H1 (cell line): ENCODE measurements at regions not wholly inside any gene's neighbourhood (a gene's known extent, or its start where the extent isn't known, plus 50 kb on each side); places are given as distances from the start of the nearest gene placed in this dataset.

Experiments
- SIX5 ChIP-seq: IDR thresholded peaks from 2 replicates; pipeline ENCODE4 v1.6.1; 2011; ENCODE audit warnings: mild to moderate bottlenecking, low read depth, low read length
- TCF12 ChIP-seq: IDR thresholded peaks from 2 replicates; pipeline ENCODE4 v1.6.1; 2011; ENCODE audit warnings: low read depth, mild to moderate bottlenecking, low read length
- TF ChIP-seq, protein P1 (sequence below), 3 experiments: IDR thresholded peaks; 1 replicate in 2 of 3; 2 replicates in 1 of 3; pipeline versions ENCODE4 v1.5.1 to v1.6.1; 2011; ENCODE audit warnings: low read length in 3 of 3, mild to moderate bottlenecking in 3 of 3, inconsistent platforms in 2 of 3, low read depth in 1 of 3, moderate library complexity in 1 of 3; ENCODE audit not compliant: insufficient read depth in 1 of 3; ENCODE audit errors: control extremely low read depth in 1 of 3

DNA sequence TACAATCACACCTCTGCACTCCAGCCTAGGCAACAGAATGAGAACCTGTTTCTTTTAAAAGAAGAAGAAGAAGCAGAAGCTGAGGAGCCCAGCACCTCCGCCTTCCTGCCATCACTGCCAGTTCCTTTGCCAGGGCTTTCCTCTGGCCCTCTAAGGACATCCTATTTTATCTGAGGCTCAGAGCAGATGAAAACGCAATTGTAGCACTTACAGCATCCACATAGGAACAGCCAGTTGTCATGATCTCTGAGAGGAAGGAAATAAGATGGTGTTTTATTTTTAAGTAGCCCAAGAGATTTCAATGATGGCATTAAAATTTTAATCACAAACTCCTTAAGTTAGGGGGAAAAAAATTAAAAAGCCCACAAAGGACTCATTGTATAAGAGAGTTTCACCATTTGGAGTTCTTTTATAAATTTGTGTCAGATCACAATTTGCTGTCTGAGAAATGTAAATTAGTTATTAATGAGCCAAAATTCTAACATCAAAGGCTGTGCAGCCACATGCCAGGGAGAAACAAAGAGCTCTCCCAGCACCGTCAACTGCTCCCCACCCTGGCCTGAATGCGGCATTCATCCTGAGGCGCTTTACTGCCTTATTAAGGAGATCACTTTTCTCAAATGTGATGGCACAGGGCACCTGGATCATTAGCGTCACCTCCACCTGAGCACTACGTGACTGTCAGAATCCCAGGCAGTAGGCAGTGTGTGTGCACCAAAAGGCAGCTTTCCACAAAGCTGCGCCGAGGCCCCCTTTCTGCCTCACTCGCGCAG is 393.0 kb downstream of the FOXO1 start (continued):
- no peak for TF ChIP-seq TCF12
- no peak for TF ChIP-seq SIX5
- TF ChIP-seq, protein P1, sequence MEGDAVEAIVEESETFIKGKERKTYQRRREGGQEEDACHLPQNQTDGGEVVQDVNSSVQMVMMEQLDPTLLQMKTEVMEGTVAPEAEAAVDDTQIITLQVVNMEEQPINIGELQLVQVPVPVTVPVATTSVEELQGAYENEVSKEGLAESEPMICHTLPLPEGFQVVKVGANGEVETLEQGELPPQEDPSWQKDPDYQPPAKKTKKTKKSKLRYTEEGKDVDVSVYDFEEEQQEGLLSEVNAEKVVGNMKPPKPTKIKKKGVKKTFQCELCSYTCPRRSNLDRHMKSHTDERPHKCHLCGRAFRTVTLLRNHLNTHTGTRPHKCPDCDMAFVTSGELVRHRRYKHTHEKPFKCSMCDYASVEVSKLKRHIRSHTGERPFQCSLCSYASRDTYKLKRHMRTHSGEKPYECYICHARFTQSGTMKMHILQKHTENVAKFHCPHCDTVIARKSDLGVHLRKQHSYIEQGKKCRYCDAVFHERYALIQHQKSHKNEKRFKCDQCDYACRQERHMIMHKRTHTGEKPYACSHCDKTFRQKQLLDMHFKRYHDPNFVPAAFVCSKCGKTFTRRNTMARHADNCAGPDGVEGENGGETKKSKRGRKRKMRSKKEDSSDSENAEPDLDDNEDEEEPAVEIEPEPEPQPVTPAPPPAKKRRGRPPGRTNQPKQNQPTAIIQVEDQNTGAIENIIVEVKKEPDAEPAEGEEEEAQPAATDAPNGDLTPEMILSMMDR (IDR thresholded peaks at IDR 0.05; ENCODE audit: control extremely low read depth in 1 of 3, insufficient read depth in 1 of 3, low read depth in 1 of 3, low read length in 3 of 3): no peak
